Tibial nerve (tissue), 3 donors: ENCODE measurements at regions not wholly inside any gene's neighbourhood (a gene's known extent, or its start where the extent isn't known, plus 50 kb on each side); places are given as distances from the start of the nearest gene placed in this dataset.

Source experiments
- POLR2A ChIP-seq, 2 donors: fragments of 450-650 bp; IDR thresholded peaks; one replicate each; pipeline ENCODE4 v1.6.1; 2017; ENCODE audit warnings: antibody characterized with exemption in 2 of 2, mild to moderate bottlenecking in 2 of 2, moderate library complexity in 2 of 2
- TF ChIP-seq, protein P1 (sequence below), 5 experiments: fragments of 200-600 bp in 3 of 5; fragments of 450-650 bp in 2 of 5; sonication (generic) in 3 of 5; IDR thresholded peaks; one replicate each; pipeline ENCODE4 v1.5.1; 2016 to 2019; ENCODE audit warnings: antibody characterized with exemption in 5 of 5, mild to moderate bottlenecking in 3 of 5, moderate library complexity in 2 of 5

DNA sequence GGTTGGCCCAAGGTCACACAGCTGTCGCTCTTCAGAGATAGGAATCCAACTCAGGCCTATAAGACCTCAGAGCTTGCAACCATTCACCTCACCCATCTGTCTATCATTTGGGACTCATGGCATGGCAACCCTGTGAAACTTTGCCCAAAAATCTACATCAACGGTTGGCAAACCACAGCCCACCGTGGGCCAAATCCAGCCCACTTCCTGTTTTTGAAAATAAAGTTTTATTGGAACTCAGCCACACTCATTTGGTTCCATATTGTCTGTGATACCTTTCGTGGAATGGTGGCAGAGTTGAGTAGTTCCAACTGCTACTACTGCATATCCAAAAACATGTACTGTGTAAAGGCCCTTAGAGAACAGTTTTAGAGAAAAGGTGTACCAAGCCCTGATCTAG, 307.8 kb downstream of the MN1 start:
- TF ChIP-seq, protein P1, sequence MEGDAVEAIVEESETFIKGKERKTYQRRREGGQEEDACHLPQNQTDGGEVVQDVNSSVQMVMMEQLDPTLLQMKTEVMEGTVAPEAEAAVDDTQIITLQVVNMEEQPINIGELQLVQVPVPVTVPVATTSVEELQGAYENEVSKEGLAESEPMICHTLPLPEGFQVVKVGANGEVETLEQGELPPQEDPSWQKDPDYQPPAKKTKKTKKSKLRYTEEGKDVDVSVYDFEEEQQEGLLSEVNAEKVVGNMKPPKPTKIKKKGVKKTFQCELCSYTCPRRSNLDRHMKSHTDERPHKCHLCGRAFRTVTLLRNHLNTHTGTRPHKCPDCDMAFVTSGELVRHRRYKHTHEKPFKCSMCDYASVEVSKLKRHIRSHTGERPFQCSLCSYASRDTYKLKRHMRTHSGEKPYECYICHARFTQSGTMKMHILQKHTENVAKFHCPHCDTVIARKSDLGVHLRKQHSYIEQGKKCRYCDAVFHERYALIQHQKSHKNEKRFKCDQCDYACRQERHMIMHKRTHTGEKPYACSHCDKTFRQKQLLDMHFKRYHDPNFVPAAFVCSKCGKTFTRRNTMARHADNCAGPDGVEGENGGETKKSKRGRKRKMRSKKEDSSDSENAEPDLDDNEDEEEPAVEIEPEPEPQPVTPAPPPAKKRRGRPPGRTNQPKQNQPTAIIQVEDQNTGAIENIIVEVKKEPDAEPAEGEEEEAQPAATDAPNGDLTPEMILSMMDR (IDR thresholded peaks at IDR 0.05) = no peak
- TF ChIP-seq POLR2A (IDR thresholded peaks at IDR 0.05) = no peak
